ENCODE measurements at regions not wholly inside any gene's neighbourhood (a gene's known extent, or its start where the extent isn't known, plus 50 kb on each side); places are given as distances from the start of the nearest gene placed in this dataset.

DNA sequence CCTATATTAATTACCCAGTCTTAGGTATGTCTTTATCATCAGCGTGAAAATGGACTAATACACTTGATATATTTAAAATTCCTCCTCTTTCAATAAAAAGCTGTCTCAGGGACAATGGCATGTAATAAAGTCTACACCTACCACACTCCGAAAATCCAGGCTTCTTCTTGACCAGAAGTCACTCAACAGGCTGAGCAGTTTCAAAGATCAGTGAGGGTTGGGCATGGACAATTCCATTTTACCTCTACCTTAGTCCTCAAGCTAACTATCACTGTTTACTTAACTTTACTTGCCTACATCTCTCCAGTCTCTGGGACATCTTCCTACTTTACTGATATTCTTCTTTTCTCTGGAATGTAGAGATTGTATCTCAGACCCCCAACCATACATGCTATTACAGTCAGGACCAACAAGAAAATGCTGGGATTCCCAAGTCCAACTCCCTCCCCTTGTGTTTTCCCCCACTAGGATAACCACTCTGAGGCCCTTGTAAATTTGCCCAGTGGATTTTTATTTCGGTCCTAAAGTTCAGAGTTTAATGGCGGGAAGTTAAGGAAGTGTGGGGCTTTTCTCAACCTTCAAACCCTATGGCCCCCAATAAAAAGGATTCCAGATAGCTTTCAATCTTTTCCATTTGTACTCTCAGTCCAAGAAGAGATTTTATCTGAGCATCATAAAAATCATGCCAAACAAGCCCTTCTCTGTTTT is 137.1 kb upstream of the TSC22D2 start:
- TF ChIP-seq, protein P1, sequence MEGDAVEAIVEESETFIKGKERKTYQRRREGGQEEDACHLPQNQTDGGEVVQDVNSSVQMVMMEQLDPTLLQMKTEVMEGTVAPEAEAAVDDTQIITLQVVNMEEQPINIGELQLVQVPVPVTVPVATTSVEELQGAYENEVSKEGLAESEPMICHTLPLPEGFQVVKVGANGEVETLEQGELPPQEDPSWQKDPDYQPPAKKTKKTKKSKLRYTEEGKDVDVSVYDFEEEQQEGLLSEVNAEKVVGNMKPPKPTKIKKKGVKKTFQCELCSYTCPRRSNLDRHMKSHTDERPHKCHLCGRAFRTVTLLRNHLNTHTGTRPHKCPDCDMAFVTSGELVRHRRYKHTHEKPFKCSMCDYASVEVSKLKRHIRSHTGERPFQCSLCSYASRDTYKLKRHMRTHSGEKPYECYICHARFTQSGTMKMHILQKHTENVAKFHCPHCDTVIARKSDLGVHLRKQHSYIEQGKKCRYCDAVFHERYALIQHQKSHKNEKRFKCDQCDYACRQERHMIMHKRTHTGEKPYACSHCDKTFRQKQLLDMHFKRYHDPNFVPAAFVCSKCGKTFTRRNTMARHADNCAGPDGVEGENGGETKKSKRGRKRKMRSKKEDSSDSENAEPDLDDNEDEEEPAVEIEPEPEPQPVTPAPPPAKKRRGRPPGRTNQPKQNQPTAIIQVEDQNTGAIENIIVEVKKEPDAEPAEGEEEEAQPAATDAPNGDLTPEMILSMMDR (IDR thresholded peaks at IDR 0.05), result no peak
- no peak for TF ChIP-seq POLR2A (IDR thresholded peaks at IDR 0.05)
